Aorta (tissue), 5 donors: ENCODE measurements at regions not wholly inside any gene's neighbourhood (a gene's known extent, or its start where the extent isn't known, plus 50 kb on each side); places are given as distances from the start of the nearest gene placed in this dataset.

Source experiments
- ATAC-seq: fragments of 200-7000 bp; cut with Tn5 transposase; one replicate; pipeline ENCODE4 v1.9.1; 2022; ENCODE audit warnings: moderate library complexity; ENCODE audit not compliant: low FRiP score
- DNase-seq, 2 donors: peaks; one replicate each; pipeline ENCODE4 v3.0.0-alpha.2; 2020
- H3K27ac ChIP-seq, 2 donors: one replicate each; pipeline ENCODE4 v1.5.1; 2013; ENCODE audit warnings: low read length in 2 of 2, mild to moderate bottlenecking in 2 of 2, moderate library complexity in 2 of 2, control low read depth in 1 of 2, inconsistent platforms in 1 of 2, low read depth in 1 of 2
- H3K27me3 ChIP-seq, 2 donors: one replicate each; pipeline ENCODE4 v1.6.1; 2013; ENCODE audit warnings: control low read depth in 1 of 2, low read length in 1 of 2, mild to moderate bottlenecking in 1 of 2, moderate library complexity in 1 of 2; ENCODE audit not compliant: insufficient read depth in 2 of 2, control insufficient read depth in 1 of 2
- H3K36me3 ChIP-seq, 2 donors: one replicate each; pipeline ENCODE4 v1.6.1; 2013; ENCODE audit warnings: control low read depth in 1 of 2, low read length in 1 of 2, mild to moderate bottlenecking in 1 of 2; ENCODE audit not compliant: insufficient read depth in 2 of 2, control insufficient read depth in 1 of 2
- H3K4me1 ChIP-seq, 2 donors: one replicate each; pipeline ENCODE4 v1.6.1; 2013; ENCODE audit warnings: low read length in 2 of 2, control low read depth in 1 of 2, mild to moderate bottlenecking in 1 of 2, moderate library complexity in 1 of 2; ENCODE audit not compliant: insufficient read depth in 2 of 2, control insufficient read depth in 1 of 2
- H3K4me3 ChIP-seq, 2 donors: one replicate each; pipeline ENCODE4 v1.5.1; 2013; ENCODE audit warnings: low read length in 2 of 2, control low read depth in 1 of 2, mild to moderate bottlenecking in 1 of 2
- H3K9me3 ChIP-seq: one replicate; pipeline ENCODE4 v1.6.1; 2013; ENCODE audit warnings: mild to moderate bottlenecking, low read length; ENCODE audit not compliant: control insufficient read depth
- WGBS, 2 donors: extraction: QIAGEN DNeasy Blood & Tissue Kit; methylation state at CpG; one replicate each; pipeline ENCODE4 v1.1.7; 2013; 5-methylcytosine and 5-hydroxymethylcytosine counted together
- intact Hi-C, 2 donors: fragments of 100-400 bp; cut with DNase I; formaldehyde crosslinking; loops; one replicate each; pipeline versions ENCODE4 v1.14.2 to v1.15.0; 2022
- donor health status: healthy with polysubstance abuse.
- donor health status: Bipolar disorder and iron deficiency.
- donor health status: DM: no; HTN: no; CAD: no.
- donor health status: DM: no; HTN: no; CAD: no.
- donor health status: DM: yes; HTN: yes; CAD: no.

DNA sequence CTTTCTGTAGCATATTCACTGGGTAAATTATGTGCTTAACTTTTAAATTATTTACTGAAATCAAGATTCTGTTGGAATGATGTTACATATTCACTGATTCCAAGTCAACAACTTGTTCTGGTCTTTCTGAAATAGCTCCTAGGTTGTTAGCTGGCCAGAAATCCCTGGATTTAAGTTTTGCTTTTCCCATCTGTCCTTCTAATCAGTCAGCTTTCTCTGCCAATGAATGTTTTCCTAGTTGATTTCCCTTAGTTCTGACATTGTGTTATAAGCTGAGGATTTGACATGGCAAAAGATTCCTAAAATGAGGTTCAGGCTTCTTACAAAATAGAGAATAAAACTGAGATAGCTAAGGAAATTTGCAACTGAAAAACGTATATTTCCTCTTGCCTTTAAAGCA, 1479.6 kb downstream of the MRPL39 start:
- H3K9me3 ChIP-seq, result no peaks in the 10 kb centered on the region
- no peak overlapping the region for H3K4me3 ChIP-seq
- no peaks in the 10 kb centered on the region for H3K4me1 ChIP-seq
- no peaks in the 10 kb centered on the region for H3K27me3 ChIP-seq
- H3K36me3 ChIP-seq, result no peaks in the 10 kb centered on the region
- H3K27ac ChIP-seq, result no peak overlapping the region
- WGBS, 2 donors, result 12 to 13% methylated on average over 1 of the region's 1 CpG
- ATAC-seq (no peak), DNase-seq (no peak)
- intact Hi-C loops, result no loop called here

DNA sequence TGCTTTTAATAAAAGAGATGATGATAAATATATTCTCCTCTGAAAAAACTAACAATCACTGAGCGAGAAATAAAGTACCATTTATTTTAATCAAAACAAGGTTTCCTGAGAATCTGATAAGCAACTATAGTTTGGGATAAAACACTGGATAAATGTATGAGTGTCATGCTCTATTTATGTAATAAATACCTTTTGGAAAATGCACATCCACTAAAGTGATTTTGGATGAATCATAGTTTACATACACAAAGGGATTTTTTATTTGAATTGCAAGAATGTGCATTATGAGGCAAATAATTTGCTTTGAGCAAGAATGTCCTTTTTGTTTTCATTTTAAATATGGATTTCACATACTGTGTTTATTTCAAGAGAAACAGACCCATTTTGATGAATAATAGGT, 1483.5 kb downstream of the MRPL39 start:
- Histone ChIP-seq H3K36me3 (no peaks in the 10 kb centered on the region), H3K27me3 (no peaks in the 10 kb centered on the region), H3K4me3 (no peak overlapping the region), H3K4me1 (no peaks in the 10 kb centered on the region), H3K9me3 (no peaks in the 10 kb centered on the region), H3K27ac (no peak overlapping the region)
- WGBS, 2 donors, result 17 to 19% methylated on average over 1 of the region's 1 CpG
- ATAC-seq (no peak), DNase-seq (no peak)
- intact Hi-C loops, result no loop called here

DNA sequence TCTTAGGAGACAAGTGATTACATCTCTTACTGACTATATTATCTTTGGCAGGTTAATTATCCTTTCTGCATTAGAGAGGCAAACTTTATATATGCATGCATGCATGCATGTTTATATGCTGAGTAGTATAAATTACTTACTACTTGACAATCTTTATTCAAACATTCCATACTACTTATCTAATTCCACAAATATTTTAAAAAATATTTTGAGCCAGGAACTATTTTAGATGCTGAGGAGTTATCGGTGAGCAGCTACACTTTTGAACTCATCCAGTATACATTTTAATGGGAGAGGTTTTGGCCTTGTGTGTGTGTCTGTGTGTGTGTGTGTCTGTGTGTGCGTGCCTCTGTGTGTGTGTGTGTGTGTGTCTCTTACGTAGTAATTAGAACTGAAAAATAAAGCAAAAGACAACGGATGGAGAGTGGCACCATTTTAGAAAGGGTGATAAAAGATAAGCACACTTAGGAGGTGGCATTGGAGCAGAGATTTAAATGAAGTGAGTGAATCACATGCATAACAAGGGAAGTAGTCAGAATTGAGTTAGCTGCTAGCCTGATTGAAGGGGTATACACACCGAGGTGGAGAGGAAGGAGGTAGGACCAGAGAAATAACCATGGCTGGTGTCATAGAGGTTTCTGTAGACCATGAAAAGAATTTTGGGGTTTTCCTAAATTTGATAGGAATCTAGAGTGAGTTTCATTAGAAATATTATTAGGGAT, 1488.4 kb downstream of the MRPL39 start:
- no peaks in the 10 kb centered on the region for H3K27me3 ChIP-seq
- H3K4me3 ChIP-seq, result no peak overlapping the region
- H3K36me3 ChIP-seq, result no peaks in the 10 kb centered on the region
- intact Hi-C loops, result no loop called here
- H3K4me1 ChIP-seq, result no peaks in the 10 kb centered on the region
- ATAC-seq (no peak), DNase-seq (no peak)
- H3K9me3 ChIP-seq, result no peaks in the 10 kb centered on the region
- WGBS, 2 donors, result 23 to 24% methylated on average over 5 of the region's 5 CpGs
- H3K27ac ChIP-seq, result no peak overlapping the region

DNA sequence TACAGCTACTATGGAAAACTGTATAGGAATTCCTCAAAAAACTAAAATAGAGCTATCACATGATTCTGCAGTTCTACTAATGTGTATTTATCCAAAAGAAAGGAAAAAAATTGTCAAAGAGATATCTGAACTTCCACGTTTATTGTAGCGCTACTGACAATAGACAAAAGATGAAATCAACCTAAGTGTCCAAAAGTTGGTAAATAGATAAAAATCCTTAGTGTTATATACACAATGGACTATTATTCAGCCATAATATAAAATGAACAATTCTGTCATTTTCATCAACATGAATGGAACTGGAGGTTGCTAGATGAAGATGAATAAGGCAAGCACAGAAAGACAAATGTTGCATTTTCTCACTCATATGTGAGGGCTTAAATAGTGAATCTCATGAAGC, 1492.1 kb downstream of the MRPL39 start:
- WGBS, 2 donors, result 82 to 83% methylated on average over 2 of the region's 2 CpGs
- intact Hi-C loops, result no loop called here
- no peak for ATAC-seq
- Histone ChIP-seq H3K36me3 (no peaks in the 10 kb centered on the region), H3K9me3 (no peaks in the 10 kb centered on the region), H3K4me3 (no peak overlapping the region), H3K27me3 (no peaks in the 10 kb centered on the region), H3K4me1 (no peaks in the 10 kb centered on the region), H3K27ac (no peak overlapping the region)
- DNase-seq, result no peak

DNA sequence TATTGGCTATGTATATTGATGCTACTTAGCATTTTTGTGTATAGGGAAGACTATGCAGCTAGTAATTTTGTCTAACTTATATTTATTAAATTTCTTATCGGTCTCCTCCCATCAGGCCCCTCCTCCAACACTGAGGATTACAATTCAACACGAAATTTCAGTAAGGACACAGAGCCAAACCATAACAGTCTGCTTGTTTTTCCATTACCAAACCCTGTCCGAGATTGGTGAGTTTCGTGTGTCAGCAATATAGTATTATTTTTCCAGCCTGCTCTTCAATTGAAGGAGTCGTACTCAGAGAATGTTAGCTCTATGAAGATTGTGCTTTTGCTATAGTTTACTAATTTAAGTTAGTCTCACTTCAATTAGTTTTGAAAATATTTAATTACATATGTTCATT, 1495.3 kb downstream of the MRPL39 start:
- WGBS, 2 donors, result 16 to 46% methylated on average over 5 of the region's 5 CpGs
- no peaks in the 10 kb centered on the region for H3K4me1 ChIP-seq
- H3K4me3 ChIP-seq, result no peak overlapping the region
- DNase-seq (no peak), ATAC-seq (no peak)
- no peaks in the 10 kb centered on the region for H3K9me3 ChIP-seq
- no peaks in the 10 kb centered on the region for H3K27me3 ChIP-seq
- no peaks in the 10 kb centered on the region for H3K36me3 ChIP-seq
- no peak overlapping the region for H3K27ac ChIP-seq
- intact Hi-C loops, result no loop called here

DNA sequence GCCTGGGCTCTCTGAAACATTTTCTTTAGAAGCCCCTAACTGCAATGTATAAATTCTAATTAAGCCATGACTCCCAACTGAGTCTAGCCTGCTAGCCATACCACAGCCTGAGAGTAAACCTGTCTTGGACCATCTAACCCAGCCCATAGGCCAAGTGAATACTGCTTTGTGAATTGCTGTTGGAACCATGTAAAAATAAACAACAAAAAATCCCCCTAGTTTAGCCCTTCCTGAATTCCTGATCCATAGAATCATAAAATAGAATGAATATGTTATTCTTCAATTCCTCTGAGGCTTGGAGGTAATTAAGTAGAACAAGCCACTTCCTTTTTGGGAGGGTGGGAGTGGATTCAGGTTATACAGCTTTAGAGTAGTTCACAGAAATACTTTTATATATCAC, 1496.4 kb downstream of the MRPL39 start:
- DNase-seq (no peak), ATAC-seq (no peak)
- Histone ChIP-seq H3K4me3 (no peak overlapping the region), H3K27me3 (no peaks in the 10 kb centered on the region), H3K4me1 (no peaks in the 10 kb centered on the region), H3K9me3 (no peaks in the 10 kb centered on the region), H3K36me3 (no peaks in the 10 kb centered on the region), H3K27ac (no peak overlapping the region)
- intact Hi-C loops, result no loop called here

DNA sequence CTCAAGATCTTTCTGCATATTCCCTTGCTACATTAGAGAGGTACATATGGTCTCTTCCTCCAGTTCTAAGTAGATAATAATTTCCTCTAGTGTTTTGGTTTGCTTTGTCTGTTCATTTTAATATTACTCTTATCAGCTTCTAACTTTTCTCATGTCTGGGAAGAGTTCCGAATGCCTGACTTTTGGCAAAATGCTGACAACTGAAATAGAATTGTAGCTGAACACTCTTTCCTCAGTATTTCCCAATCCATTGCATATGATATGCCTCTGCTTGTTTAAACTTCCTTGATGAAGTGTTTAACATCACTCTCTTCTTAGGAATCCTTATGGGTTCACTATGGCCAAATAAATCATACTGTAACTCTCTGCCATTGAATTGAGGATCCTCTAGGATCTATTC, 1510.1 kb downstream of the MRPL39 start:
- Histone ChIP-seq H3K4me1 (no peaks in the 10 kb centered on the region), H3K4me3 (no peak overlapping the region), H3K27ac (no peak overlapping the region), H3K9me3 (no peaks in the 10 kb centered on the region), H3K27me3 (no peaks in the 10 kb centered on the region), H3K36me3 (no peaks in the 10 kb centered on the region)
- WGBS, 2 donors, result 0% methylated on average over 1 of the region's 1 CpG
- DNase-seq, result no peak
- no peak for ATAC-seq
- intact Hi-C loops, result no loop called here

DNA sequence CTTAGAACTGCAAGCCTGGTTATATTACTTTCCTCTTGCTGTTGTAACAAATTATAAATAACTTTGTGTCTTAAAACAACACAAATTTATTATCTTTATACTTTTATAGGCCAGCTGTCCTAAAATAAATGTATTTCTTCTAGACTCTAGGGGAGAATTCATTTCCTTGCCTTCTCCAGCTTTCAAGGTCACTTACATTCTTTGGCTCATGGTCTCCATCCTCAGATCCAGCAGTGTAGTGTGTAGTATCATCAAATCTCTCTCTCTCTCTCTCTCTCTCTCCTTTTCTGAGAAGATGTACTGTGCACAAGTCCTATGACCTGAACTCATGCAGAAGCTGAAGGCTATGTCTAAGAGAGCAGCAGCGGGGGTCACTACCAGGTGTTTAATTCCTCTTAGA, 1510.6 kb downstream of the MRPL39 start:
- Histone ChIP-seq H3K9me3 (no peaks in the 10 kb centered on the region), H3K27ac (no peak overlapping the region), H3K4me3 (no peak overlapping the region), H3K27me3 (no peaks in the 10 kb centered on the region), H3K36me3 (no peaks in the 10 kb centered on the region), H3K4me1 (no peaks in the 10 kb centered on the region)
- WGBS, 2 donors, result 97% methylated on average over 1 of the region's 1 CpG
- ATAC-seq (no peak), DNase-seq (no peak)
- intact Hi-C loops, result no loop called here

DNA sequence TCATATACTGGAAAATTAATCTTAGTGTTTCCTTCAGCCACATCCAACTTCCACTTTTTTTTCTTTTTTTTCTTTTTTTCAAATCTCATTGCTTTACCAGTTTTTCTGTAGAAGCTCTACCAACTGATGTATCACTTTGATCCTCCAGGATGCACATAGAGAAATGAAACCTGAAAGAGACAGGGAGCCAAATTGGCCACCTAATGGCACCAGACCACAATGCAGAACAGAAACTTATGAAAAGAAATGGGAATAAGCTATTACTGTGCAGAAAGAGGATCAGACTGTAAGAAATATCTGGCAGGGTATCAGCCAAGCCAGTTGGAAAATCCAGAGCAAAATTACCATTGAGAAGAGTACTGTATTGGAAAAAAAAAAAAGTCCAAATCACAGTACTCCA, 1514.2 kb downstream of the MRPL39 start:
- no peaks in the 10 kb centered on the region for H3K9me3 ChIP-seq
- H3K4me3 ChIP-seq, result no peak overlapping the region
- DNase-seq (no peak), ATAC-seq (no peak)
- H3K27ac ChIP-seq, result no peak overlapping the region
- no peaks in the 10 kb centered on the region for H3K27me3 ChIP-seq
- intact Hi-C loops, result no loop called here
- H3K4me1 ChIP-seq, result no peaks in the 10 kb centered on the region
- no peaks in the 10 kb centered on the region for H3K36me3 ChIP-seq
